ENCODE measurements at regions not wholly inside any gene's neighbourhood (a gene's known extent, or its start where the extent isn't known, plus 50 kb on each side); places are given as distances from the start of the nearest gene placed in this dataset.

DNA sequence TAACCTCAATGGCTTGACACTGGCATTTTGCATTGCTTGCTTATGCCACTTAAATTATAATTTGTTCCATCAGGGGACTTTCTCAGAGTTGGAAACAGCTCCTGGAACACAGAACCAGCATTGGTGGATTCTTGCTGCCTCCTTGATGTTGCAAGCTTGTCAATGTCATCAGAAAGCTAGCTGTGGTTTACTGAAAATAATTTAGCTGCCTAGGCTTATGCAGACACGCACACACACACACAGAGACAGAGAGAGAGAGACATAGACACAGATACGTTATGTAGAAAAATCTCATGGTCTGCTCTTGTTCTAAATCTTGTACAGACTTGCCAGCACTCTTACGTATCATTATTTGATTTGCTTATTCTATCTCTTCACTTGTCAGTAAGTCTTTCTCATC is 78.0 kb downstream of the HMHB1 start:
- Histone ChIP-seq H3K27ac (ENCODE audit: control insufficient read depth, insufficient read depth) (no peak overlapping the region), H2AFZ (ENCODE audit: control insufficient read depth, low read depth, low read length) (no peak overlapping the region), H3K9ac (ENCODE audit: control insufficient read depth, insufficient read depth, low read length) (no peak overlapping the region), H3K4me2 (ENCODE audit: control insufficient read depth, insufficient read depth) (no peak overlapping the region), H4K20me1 (ENCODE audit: control insufficient read depth, insufficient read depth) (no peaks in the 10 kb centered on the region), H3K36me3 (ENCODE audit: control insufficient read depth in 2 of 2, insufficient read depth in 2 of 2, low read length in 1 of 2) (no peaks in the 10 kb centered on the region), H3K4me1 (ENCODE audit: control insufficient read depth, insufficient read depth, low read length) (no peaks in the 10 kb centered on the region), H3K27me3 (replicated peaks in 1 of 2; ENCODE audit: control insufficient read depth in 2 of 2, insufficient read depth in 2 of 2, low read length in 1 of 2) (no peaks in the 10 kb centered on the region), H3K9me3 (replicated peaks; ENCODE audit: control insufficient read depth, insufficient read depth, low read length) (no peaks in the 10 kb centered on the region), H3K79me2 (ENCODE audit: control insufficient read depth, insufficient read depth, low read length) (no peaks in the 10 kb centered on the region), H3K4me3 (no peak overlapping the region)
- 44% methylated on average over 3 of the region's 3 CpGs for WGBS (ENCODE audit: insufficient coverage, insufficient replicate concordance, low lambda C conversion rate, missing lambda C conversion rate)
- TF ChIP-seq MEF2B (IDR thresholded peaks at IDR 0.05; ENCODE audit: partially characterized antibody, poor library complexity, severe bottlenecking) (no peak), YBX1 (IDR thresholded peaks at IDR 0.05) (no peak), NBN (IDR thresholded peaks at IDR 0.05) (no peak), NR2C2 (IDR thresholded peaks at IDR 0.05; ENCODE audit: borderline replicate concordance, control insufficient read depth, insufficient read length, low read depth) (no peak), NRF1 (conservative IDR thresholded peaks at IDR 0.05; ENCODE audit: low read depth, low read length) (no peak), PAX5 (IDR thresholded peaks at IDR 0.05; ENCODE audit: borderline replicate concordance, low read depth, low read length) (no peak), MEF2A (IDR thresholded peaks at IDR 0.05; ENCODE audit: insufficient read depth, low read depth, low read length) (no peak), ASH2L (IDR thresholded peaks at IDR 0.05; ENCODE audit: borderline replicate concordance, low read depth) (no peak), RBBP5 (conservative IDR thresholded peaks at IDR 0.05) (no peak), MTA2 (IDR thresholded peaks at IDR 0.05; ENCODE audit: low read depth) (no peak), KDM1A (IDR thresholded peaks at IDR 0.05; ENCODE audit: borderline replicate concordance) (no peak)
- TF ChIP-seq, protein P1, sequence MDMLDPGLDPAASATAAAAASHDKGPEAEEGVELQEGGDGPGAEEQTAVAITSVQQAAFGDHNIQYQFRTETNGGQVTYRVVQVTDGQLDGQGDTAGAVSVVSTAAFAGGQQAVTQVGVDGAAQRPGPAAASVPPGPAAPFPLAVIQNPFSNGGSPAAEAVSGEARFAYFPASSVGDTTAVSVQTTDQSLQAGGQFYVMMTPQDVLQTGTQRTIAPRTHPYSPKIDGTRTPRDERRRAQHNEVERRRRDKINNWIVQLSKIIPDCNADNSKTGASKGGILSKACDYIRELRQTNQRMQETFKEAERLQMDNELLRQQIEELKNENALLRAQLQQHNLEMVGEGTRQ (IDR thresholded peaks at IDR 0.05; ENCODE audit: borderline replicate concordance, low read depth, low read length) = no peak
- TF ChIP-seq, protein P2, sequence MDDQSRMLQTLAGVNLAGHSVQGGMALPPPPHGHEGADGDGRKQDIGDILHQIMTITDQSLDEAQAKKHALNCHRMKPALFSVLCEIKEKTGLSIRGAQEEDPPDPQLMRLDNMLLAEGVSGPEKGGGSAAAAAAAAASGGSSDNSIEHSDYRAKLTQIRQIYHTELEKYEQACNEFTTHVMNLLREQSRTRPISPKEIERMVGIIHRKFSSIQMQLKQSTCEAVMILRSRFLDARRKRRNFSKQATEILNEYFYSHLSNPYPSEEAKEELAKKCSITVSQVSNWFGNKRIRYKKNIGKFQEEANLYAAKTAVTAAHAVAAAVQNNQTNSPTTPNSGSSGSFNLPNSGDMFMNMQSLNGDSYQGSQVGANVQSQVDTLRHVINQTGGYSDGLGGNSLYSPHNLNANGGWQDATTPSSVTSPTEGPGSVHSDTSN (IDR thresholded peaks at IDR 0.05; ENCODE audit: insufficient replicate concordance, low read depth, low read length) = no peak
- TF ChIP-seq, protein P3, sequence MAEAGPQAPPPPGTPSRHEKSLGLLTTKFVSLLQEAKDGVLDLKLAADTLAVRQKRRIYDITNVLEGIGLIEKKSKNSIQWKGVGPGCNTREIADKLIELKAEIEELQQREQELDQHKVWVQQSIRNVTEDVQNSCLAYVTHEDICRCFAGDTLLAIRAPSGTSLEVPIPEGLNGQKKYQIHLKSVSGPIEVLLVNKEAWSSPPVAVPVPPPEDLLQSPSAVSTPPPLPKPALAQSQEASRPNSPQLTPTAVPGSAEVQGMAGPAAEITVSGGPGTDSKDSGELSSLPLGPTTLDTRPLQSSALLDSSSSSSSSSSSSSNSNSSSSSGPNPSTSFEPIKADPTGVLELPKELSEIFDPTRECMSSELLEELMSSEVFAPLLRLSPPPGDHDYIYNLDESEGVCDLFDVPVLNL (IDR thresholded peaks at IDR 0.05; ENCODE audit: low read depth, low read length) = no peak
- TF ChIP-seq, protein P4, sequence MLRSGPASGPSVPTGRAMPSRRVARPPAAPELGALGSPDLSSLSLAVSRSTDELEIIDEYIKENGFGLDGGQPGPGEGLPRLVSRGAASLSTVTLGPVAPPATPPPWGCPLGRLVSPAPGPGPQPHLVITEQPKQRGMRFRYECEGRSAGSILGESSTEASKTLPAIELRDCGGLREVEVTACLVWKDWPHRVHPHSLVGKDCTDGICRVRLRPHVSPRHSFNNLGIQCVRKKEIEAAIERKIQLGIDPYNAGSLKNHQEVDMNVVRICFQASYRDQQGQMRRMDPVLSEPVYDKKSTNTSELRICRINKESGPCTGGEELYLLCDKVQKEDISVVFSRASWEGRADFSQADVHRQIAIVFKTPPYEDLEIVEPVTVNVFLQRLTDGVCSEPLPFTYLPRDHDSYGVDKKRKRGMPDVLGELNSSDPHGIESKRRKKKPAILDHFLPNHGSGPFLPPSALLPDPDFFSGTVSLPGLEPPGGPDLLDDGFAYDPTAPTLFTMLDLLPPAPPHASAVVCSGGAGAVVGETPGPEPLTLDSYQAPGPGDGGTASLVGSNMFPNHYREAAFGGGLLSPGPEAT (IDR thresholded peaks at IDR 0.05; ENCODE audit: low read depth) = no peak
- intact Hi-C loops (cut with micrococcal nuclease; ENCODE audit: unreplicated experiment) (no loop called here), in situ Hi-C loops (cut with MboI) (no loop called here)
- BruUV-seq (replicated peaks) = no TSS peak
- peak; percentile 56 for FAIRE-seq
- ATAC-seq = no peak
- POLR2A ChIA-PET = no interaction called here
- no peak for DNase-seq (ENCODE audit: low read depth, low spot score)
- CTCF ChIA-PET = interaction anchor here (0.9 to 1.5 kb wide), 2 partner anchors 18 to 50 kb away, joined by 3 read pairs; no protein-coding TSS in a partner anchor
- RAD21 ChIA-PET (ENCODE audit: unreplicated experiment) = no interaction called here
- SMC1A ChIA-PET (ENCODE audit: uncharacterized antibody, unreplicated experiment) = interaction anchor here (1.0 kb wide), 1 partner anchor 11 kb away, joined by 3 read pairs; no protein-coding TSS in a partner anchor

Measured in GM12878 (cell line).